ENCODE measurements at regions not wholly inside any gene's neighbourhood (a gene's known extent, or its start where the extent isn't known, plus 50 kb on each side); places are given as distances from the start of the nearest gene placed in this dataset.

DNA sequence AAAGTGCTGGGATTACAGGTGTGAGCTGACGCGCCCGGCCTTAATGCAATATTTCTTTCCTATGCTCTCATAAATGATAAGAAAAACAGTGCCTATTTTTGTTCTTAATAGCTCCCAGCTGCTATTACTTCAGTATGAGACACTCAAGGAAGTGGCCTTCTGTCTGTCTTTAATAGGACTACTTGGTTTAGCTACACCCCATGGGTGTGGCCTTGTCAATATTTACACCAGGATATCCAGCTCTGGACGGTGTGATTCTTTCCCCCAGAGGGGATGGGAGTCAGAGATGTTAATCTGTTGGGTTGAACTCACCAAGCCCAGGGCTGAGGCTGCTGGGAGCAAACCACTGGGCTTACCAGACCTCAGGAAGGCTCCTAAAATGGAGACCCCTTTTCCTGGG is 134.2 kb downstream of the CEP57L1 start:
- Histone ChIP-seq H2AFZ (ENCODE audit: low read length) (no peak overlapping the region), H2BK15ac (ENCODE audit: low read length) (no peak overlapping the region), H3K18ac (ENCODE audit: extremely low read depth, low read length) (no peak overlapping the region), H2BK120ac (replicated peaks; ENCODE audit: low read depth, low read length) (no peak overlapping the region), H3K79me1 (ENCODE audit: low read depth, low read length) (no peaks in the 10 kb centered on the region), H4K5ac (ENCODE audit: insufficient read length, low read depth, low read length) (no peak overlapping the region), H3K4ac (replicated peaks; ENCODE audit: insufficient read length, low read depth, low read length) (no peak overlapping the region), H2AK5ac (ENCODE audit: low read depth, low read length) (no peak overlapping the region), H2BK5ac (ENCODE audit: low read depth, low read length) (no peak overlapping the region), H3K23ac (ENCODE audit: insufficient read length) (no peak overlapping the region), H3K27ac (ENCODE audit: low read depth, low read length) (no peak overlapping the region), H3K4me1 (replicated peaks in 1 of 4; ENCODE audit: control insufficient read depth in 3 of 4, insufficient read depth in 4 of 4, low read length in 3 of 4) (no peaks in the 10 kb centered on the region), H3K79me2 (ENCODE audit: control insufficient read depth in 1 of 2, insufficient read depth in 2 of 2, low read length in 2 of 2) (no peaks in the 10 kb centered on the region), H3K36me3 (ENCODE audit: control insufficient read depth in 2 of 4, insufficient read depth in 4 of 4, low read length in 3 of 4) (no peaks in the 10 kb centered on the region), H2BK12ac (ENCODE audit: low read depth, low read length) (no peak overlapping the region), H3K27me3 (replicated peaks in 1 of 4; ENCODE audit: control insufficient read depth in 3 of 4, extremely low read depth in 1 of 4, insufficient read depth in 3 of 4, low read length in 3 of 4) (no peaks in the 10 kb centered on the region), H3K56ac (replicated peaks; ENCODE audit: insufficient read length, low read depth, low read length) (no peak overlapping the region), H3K14ac (ENCODE audit: insufficient read length) (no peak overlapping the region), H3K9me3 (ENCODE audit: insufficient read depth in 2 of 2, low read depth in 1 of 2, low read length in 1 of 2) (no peaks in the 10 kb centered on the region), H4K8ac (ENCODE audit: extremely low read depth, insufficient read depth, low read length) (no peak overlapping the region), H3K23me2 (ENCODE audit: low read depth, low read length) (no peaks in the 10 kb centered on the region), H4K91ac (replicated peaks; ENCODE audit: insufficient read length, low read length) (no peak overlapping the region), H3K4me2 (ENCODE audit: insufficient read depth in 1 of 2, low read depth in 2 of 2, low read length in 2 of 2) (no peak overlapping the region), H4K20me1 (replicated peaks in 1 of 2; ENCODE audit: control insufficient read depth in 1 of 2, insufficient read depth in 2 of 2, low read length in 2 of 2) (no peaks in the 10 kb centered on the region), H3K9ac (replicated peaks in 1 of 4; ENCODE audit: extremely low read depth in 1 of 4, low read depth in 3 of 4, low read length in 3 of 4) (no peak overlapping the region), H2BK20ac (ENCODE audit: low read length) (no peak overlapping the region), H3K4me3 (ENCODE audit: extremely low read depth in 1 of 4, insufficient read depth in 2 of 4, low read depth in 3 of 4, low read length in 4 of 4) (no peak overlapping the region)
- ChIA-PET POLR2A (ENCODE audit: partially characterized antibody) (interaction anchor here (2.7 kb wide), 1 partner anchor 22 kb away, joined by 9 read pairs; no protein-coding TSS in a partner anchor), CTCF (ENCODE audit: partially characterized antibody) (interaction anchor here (1.0 to 1.6 kb wide), 2 partner anchors 42 to 47 kb away, joined by 3 to 5 read pairs; no protein-coding TSS in a partner anchor)
- DNase-seq (ENCODE audit: low read depth in 1 of 2, low spot score in 2 of 2) (no peak), FAIRE-seq (no peak)
- WGBS, 2 experiments (ENCODE audit: extremely low coverage in 1 of 2, insufficient coverage in 1 of 2, insufficient read length in 1 of 2, insufficient replicate concordance in 2 of 2, low coverage in 1 of 2, low lambda C conversion rate in 2 of 2, missing lambda C conversion rate in 1 of 2): 93% methylated on average over 4 of the region's 4 CpGs; no CpG with 5 or more reads in 1 of the 2 experiments
- no peak for TF ChIP-seq BRCA1 (IDR thresholded peaks at IDR 0.05; ENCODE audit: low read depth, low read length)
- no peak for TF ChIP-seq TEAD4 (IDR thresholded peaks at IDR 0.05; ENCODE audit: low read depth, low read length)
- TF ChIP-seq ASH2L (IDR thresholded peaks at IDR 0.05; ENCODE audit: low read length): no peak
- no peak for TF ChIP-seq FOSL1 (IDR thresholded peaks at IDR 0.05; ENCODE audit: insufficient read depth, low read depth, low read length)
- TF ChIP-seq, protein P1, sequence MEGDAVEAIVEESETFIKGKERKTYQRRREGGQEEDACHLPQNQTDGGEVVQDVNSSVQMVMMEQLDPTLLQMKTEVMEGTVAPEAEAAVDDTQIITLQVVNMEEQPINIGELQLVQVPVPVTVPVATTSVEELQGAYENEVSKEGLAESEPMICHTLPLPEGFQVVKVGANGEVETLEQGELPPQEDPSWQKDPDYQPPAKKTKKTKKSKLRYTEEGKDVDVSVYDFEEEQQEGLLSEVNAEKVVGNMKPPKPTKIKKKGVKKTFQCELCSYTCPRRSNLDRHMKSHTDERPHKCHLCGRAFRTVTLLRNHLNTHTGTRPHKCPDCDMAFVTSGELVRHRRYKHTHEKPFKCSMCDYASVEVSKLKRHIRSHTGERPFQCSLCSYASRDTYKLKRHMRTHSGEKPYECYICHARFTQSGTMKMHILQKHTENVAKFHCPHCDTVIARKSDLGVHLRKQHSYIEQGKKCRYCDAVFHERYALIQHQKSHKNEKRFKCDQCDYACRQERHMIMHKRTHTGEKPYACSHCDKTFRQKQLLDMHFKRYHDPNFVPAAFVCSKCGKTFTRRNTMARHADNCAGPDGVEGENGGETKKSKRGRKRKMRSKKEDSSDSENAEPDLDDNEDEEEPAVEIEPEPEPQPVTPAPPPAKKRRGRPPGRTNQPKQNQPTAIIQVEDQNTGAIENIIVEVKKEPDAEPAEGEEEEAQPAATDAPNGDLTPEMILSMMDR (IDR thresholded peaks at IDR 0.05; ENCODE audit: control extremely low read depth in 1 of 3, insufficient read depth in 1 of 3, low read depth in 1 of 3, low read length in 3 of 3): no peak
- no peak for TF ChIP-seq SRF (IDR thresholded peaks at IDR 0.05; ENCODE audit: low read depth, low read length)
- TF ChIP-seq HDAC6 (IDR thresholded peaks at IDR 0.05; ENCODE audit: low read depth, low read length): no peak
- no peak for TF ChIP-seq POLR2AphosphoS5 (IDR thresholded peaks at IDR 0.05; ENCODE audit: low read depth, low read length)
- no peak for TF ChIP-seq RAD21 (IDR thresholded peaks at IDR 0.05 in 1 of 2, conservative IDR thresholded peaks at IDR 0.05 in 1 of 2; ENCODE audit: low read depth in 2 of 2, low read length in 2 of 2)
- no peak for TF ChIP-seq JUN (IDR thresholded peaks at IDR 0.05; ENCODE audit: low read depth, low read length)
- TF ChIP-seq, protein P2, sequence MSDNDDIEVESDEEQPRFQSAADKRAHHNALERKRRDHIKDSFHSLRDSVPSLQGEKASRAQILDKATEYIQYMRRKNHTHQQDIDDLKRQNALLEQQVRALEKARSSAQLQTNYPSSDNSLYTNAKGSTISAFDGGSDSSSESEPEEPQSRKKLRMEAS (IDR thresholded peaks at IDR 0.05): no peak
- no peak for TF ChIP-seq CBX5 (IDR thresholded peaks at IDR 0.05; ENCODE audit: low read depth, low read length)
- no peak for TF ChIP-seq KDM5A (IDR thresholded peaks at IDR 0.05; ENCODE audit: low read length)
